NCI-H2107 treated with DMSO at 0.1 percent for 48 hours (cell line): ENCODE measurements at regions not wholly inside any gene's neighbourhood (a gene's known extent, or its start where the extent isn't known, plus 50 kb on each side); places are given as distances from the start of the nearest gene placed in this dataset.

Experiments used
- DNase-seq: peaks from one replicate; lab custom pipeline; 2025; ENCODE audit not compliant: unreplicated experiment; lab: John Stamatoyannopoulos, UW

DNA sequence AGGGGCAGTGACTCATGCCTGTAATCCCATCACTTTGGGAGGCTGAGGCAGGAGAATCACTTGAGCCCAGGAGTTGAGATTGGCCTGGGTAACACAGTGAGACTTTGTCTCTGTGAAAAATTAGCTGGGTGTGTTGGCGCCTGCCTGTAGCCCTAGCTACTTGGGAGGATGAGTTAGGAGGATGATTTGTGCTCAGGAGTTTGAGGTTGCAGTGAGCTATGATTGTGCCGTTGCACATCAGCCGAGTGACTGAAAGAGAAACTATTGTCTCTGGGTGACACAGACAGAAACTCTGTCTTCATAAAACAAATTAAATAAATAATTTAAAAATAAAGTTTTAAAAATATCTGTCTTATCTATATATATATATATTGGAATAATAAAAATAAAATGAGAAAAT is 1844.6 kb upstream of the PIK3C3 start:
- DNase-seq = no peak

DNA sequence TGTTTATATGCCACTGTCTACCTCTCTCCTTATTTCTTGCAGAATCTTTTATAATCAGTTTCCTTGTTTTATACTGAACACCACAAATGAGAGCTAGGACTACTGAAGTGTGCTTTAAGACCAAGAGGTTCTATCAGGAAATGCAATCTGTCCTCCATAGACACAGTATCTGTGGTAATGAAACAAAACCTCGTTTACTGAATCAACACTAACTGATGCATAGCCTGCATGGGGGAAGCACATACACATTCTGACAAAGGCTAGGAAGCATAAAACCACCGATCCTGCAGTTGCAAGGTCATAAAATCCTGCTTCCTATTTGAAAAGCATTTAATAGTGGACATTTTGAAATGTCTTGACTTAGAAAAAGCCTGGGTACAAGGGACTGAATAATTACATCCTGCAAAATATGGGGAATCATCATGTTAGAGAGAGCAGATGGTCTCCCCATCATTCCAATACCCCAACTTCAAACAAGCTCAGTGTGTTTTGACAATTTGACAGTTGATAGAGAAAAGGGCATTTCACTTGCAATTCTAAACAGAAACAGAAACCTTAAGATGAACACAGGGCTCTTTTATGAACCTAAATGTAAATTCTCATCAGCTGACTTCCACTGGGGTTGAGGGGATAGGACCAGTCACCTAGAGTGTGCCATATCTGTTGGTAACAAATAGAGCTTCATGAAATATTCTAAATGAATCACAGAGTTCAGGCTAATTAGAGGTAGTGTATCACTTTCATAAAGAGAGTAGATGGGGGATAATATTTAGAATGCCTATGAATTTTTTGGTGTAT is 1845.6 kb upstream of the PIK3C3 start:
- DNase-seq = peak; percentile 82

DNA sequence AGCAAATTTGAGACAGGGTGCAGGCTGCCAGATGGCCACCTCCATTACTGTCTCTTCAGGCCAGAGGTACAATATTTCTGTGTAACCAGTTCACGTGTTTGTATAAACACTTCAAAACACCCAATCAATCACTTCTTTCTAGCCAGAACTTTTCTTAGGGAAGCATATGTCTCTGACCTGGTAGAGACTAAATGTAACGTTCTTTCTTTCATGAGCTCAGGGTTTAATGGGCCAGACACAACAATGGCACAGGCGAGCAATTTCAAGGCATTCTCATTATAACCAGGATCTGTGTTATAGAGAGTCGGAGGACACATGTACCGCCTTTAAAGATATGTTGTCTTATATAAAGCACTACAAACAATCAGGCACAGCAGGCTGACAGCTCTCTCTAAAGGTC is 1846.4 kb upstream of the PIK3C3 start:
- DNase-seq = peak; percentile 49

DNA sequence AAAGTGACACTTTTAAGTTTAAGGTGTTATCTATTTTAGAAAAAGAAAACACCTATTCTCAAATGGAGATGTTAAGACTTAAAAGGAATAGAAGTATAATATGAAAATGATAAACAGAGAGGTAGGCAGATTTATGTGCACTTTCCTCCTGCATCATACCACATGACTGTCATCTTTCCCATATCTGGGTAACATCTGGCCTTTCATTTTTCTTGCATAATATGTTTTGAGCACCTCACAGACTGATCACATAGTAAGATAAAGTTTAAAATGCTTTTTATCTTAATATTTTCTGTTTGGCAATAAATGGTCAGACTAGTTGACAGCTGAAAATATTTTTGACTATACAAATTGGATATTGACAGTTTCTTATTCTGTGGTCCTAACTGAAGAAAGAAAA is 1852.1 kb upstream of the PIK3C3 start:
- DNase-seq = no peak

DNA sequence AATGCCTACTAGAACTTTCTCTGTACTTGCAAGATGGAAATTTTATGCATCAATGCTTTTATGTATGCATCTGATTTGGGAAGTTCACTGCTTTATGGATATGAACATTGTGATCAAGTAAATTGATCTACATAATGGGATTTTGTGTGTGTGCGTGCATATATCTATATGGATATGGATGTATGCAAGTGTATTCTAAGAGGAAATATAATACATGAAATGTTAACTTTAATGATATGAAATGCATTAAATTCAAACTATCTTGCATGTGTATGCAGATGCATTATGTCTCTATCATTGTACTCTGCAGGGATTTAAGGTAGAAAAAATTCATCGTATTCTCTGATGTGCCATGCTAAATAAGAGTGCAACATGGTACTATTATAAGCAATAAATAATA is 1855.4 kb upstream of the PIK3C3 start:
- no peak for DNase-seq

DNA sequence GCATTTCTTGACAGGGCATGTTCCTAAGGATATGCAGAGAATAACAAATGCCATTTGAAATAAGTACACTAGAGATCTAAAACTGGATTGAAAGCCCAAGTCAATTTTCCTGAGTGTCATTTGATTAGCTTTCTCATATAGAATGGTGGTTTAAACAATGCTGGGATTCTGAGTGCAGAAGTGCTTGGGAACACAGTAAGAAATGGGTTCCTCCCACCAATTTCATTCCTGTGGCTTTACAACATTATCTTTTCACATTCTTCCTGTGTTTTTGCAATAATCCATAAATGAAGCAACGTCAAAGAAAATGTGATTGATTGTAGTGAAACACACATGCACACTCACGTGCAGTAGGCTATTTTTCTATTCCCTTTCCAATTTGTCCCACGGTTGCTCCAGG is 1858.4 kb upstream of the PIK3C3 start:
- no peak for DNase-seq

DNA sequence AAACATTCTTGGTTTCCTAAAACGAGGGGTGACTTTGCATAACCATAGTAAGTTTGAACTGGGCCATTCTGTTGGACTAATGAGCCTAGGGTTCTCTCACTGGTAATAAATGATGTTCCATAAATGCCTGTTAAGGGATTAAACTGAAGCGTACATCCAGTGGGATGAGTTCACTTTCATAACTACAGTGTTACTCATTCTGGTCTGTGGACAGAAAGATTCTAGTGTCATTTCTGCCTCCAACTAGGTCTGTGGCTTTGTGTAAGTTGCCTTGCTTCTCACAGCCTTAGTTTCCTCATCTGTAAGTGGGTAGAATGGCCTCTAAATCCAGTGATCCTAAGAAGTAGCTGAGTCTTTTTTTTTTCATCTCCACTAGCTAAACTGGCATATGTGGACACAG is 1860.6 kb upstream of the PIK3C3 start:
- no peak for DNase-seq

DNA sequence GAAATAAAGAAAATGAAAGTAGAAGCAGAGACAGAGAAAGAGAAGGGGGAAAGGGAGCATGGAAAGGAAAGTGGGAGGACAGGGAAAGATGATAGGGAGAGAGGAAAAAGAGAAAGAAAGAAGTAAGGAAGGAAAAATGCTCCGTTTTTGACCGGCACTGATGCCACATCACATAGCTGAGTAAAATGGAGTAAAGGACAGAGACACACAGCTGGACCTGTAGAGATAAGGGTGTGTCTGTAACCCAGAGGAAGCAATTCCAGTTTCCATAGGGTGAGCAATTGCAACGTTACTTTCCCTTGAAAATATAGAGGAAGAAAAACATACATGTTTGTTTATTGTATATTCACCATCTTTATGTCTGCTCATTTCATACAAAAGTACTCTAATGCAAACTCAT is 1866.9 kb upstream of the PIK3C3 start:
- DNase-seq = no peak

DNA sequence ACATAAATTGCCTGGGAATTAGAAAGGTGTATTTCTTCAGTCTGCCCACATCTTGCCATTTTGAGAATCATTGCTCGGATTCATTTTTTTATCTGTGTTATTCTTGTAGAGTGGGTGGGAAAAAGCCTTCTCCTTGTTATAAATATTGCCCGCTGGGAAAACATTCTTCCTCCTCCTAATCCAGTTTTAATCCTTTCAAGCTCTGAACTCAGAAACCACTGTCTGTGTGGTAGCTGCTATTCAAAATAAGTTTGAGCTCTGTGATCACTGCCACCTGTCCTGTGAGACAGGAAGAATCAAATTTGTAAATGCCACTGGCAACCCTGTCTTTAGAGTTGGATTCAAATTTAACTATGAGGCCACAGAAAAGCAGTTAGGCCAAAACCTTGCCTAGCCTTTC is 1875.2 kb upstream of the PIK3C3 start:
- DNase-seq = no peak

DNA sequence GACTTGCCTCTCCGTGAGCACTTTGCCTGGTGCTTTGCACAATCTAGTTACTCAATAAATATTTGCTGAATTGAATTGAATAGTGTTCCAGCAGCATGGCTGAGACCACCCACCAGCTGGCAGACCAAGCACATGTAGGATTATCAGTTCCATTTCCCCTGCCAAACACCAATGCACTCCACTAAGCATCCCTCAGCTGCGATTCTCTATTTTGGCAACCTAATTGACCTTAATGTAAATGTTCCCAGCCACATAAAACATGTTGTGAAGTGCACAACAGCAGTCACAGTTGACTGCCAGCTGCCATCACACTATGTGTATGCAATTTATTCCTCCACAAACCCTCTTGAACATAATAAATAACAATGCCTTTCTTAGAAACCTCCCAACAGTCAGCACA is 1879.4 kb upstream of the PIK3C3 start:
- DNase-seq = peak; percentile 35

DNA sequence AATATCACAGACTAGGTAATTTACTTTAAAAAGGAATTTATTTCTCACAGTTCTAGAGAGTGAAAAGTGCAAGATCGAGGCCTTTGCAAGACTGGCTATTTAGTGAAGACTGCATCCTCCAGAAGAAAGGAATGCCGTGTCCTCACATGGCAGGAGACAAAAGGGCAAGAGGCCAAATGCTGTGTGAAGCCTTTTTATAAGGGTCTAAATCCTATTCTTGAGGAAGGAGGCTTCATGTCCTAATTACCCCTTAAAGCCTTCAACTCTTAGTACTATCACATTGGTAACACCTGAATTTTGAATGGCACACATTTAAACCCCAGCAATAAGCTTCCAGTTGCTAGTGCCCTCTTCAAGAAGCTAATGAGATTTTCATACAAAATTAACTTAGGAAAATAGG is 1882.3 kb upstream of the PIK3C3 start:
- DNase-seq = no peak

DNA sequence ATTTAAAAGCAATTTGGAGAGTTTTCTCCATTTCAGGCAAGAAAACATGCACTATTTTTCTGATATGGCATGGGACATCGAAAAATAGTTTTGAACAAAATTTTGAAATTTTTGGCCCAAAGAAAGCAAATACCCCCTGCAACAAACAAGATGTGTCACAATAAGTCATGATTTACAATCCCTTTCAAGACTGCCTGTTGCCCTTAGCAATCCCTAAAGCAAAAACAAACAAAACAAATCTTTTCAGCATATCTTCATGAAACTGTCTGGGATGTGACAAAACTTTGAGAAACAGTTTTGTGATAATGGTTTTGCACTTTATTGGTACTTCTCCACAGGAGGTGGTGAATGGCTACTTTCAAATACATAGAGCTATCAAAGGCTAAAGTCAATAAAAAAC is 1888.7 kb upstream of the PIK3C3 start:
- DNase-seq = no peak

DNA sequence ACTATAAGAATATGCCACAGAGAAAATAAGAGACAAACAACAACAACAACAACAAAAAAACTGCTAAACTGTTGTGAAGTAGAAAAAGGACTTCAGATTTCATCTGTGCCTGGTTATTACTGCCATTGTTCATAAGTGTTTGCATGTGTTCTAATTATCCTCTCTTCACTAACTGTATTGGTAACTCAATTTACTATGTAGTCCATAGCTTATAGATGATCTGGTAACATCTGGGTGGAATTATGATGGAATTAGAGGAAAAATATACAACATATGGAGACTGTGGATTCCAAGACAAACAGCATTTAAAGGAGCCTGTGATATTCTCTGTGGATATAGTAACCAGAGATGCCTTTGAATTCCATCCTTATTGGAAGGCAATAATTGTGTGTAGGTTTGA is 1891.5 kb upstream of the PIK3C3 start:
- DNase-seq = no peak

DNA sequence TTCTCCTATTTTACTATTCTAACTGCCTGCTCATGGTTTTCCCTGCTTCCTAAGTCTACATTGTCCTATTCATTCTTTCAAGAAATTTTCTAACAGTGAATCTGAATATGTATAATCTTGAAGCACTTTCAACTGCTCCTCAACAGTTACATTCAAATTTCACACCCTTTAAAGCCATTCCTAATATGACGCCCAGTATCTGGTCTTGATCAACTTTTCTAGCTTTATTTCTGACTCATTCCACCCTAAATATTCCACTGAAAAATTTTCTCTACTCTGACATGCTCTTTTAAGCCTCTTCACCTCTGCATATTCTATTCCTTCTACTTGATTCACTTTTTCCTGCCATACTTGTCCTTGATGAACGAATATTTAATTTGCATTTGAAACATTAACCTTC is 1893.9 kb upstream of the PIK3C3 start:
- DNase-seq = no peak

DNA sequence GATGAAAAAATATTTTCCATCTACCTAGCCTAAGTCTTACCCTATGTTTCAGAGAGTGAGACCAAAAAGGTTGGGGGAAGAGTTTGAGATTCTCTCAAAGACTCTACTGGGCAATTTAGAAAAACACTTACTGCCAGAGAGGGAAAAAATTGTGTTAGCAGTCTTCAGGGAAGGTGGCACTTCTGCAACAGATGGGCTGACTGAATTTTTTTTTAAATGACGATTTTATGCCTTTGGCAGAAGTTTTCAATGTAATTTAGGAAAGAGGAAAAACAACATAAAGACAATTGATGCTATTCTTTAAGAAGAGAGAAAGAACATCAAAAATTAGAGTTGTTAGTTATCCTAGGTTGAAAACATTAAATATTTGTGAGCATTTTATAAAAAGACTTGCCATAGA is 1894.5 kb upstream of the PIK3C3 start:
- DNase-seq = no peak

DNA sequence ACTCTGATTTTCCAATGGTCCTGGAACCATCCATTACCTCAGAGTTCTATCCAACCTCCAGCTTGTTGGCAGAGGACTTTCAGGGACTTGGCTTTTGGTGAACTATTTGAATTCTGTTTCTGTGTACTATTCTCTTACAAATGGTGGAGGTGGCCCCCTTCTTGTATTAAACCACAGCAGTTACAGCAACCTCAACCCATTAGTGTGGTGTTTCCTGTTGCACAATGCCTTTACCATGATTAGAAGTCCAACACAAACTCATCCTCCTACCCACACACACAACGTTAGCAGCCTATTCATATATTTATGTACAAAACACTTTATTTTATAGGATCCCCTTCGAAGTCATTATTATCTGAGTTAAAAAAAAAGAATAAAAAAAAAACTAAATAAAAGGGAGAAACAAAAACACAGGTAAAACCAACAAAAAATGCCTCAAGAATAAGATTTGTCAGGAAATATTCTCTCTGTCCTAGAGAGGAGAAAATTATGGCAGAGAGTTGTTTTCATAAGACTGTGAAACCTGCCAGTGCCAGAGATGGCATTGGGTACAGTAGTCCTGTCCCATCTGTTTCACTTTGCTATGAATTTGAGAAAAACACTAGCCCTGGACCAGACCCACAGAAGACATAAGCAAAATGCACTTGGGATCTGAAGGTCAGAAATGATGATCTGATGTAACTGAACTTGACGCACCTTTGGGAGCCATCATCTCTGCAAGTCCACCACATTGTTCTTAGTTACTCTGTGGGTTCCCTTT is 1896.0 kb upstream of the PIK3C3 start:
- DNase-seq = no peak

DNA sequence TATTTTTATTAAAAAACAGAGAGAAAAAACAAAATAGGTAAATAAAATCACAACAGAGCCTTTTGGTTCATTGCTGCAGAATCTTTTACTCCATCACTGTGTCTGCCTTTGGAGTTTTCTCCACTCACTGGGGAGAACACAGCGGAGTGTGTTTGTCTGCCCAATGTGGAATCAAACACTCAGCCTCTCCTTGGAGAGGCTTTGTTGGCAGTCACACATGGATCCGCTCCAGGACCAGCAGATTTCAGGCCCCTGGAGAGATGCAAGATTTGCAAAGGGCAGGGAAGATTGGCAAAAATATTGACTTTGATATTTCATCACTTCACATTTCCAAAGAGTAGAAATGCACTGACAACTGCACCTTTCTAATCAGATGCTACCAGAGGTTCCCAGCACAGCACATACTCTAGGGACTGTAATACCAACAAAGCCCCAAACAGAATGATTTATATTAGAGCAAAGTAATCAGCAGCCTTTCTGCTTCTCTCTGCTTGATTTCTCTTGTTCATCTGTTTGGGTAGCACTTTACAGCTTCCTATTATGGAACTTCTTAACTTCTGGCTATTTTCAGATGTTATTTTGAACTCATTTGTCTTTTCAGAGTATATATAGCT is 1898.8 kb upstream of the PIK3C3 start:
- DNase-seq = no peak

DNA sequence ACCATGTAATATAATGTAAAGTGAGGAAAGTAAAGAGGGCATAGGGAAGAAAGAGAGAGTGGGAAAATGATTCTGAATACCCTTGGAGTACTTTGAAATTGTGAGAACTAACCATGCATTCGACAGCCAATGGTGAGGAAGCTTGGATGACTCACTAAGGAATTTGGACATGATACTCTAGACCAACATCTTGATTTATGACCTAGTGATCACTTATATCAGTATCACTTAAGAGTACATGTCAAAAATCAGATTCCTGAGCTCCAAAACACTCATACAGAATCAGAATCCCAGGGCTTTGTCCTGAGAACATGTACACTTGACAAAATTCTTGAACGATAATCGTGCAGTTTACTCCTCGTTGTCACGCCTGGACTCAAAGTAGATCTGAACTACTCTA is 1899.8 kb upstream of the PIK3C3 start:
- DNase-seq = no peak

DNA sequence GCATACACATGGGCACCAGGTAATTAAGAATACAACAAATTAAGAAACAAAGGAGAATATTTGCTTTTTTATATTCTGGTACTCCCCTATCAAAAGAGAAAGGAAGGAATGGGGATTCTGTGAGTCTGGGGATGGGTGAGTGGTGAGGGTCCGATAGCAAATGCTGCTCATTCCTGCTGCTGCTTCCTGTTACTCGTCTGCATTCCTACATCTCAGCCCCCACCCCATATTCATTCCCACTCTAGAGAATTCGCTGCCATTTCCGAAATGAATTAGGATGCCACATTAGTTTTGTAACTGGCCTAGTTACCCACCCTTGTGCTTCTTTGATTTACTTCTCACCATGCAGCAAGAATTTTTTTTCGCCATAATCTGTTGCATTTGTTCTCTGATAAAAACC is 1905.3 kb upstream of the PIK3C3 start:
- DNase-seq = no peak

DNA sequence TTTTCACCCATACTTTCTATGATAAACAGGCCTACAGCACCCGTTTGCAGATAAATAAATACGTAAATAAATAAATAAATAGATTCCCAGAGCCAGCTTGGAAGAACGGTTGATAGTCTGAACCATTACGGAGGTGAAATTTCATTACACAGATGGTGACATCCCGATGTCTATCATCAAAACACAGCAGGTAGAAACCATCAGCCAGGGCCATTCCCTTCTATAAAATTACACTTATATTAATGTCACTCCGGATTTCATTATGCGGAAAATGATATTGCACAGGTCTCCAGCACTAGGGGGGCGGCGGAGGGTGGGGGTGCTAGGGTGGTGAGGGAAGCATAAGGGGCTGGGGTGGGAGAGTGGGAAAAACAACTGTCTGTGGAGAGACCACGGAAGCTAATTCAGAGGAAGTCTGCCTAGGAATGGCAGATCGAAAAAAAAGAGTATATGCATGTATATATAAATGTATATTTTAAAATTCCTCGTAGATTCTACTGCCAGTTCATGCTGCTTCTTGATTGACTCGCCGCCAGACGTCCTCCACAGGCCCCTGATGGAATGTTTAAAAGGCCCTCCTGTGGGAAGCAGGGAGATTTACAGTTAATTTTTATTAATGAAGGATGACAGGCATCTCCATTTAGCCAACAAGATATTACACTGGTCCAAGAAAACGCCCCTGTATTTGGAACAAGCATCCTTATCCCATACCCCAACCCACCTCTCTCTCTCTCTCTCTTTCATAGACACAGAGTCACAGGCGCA is 1906.0 kb upstream of the PIK3C3 start:
- DNase-seq = no peak

DNA sequence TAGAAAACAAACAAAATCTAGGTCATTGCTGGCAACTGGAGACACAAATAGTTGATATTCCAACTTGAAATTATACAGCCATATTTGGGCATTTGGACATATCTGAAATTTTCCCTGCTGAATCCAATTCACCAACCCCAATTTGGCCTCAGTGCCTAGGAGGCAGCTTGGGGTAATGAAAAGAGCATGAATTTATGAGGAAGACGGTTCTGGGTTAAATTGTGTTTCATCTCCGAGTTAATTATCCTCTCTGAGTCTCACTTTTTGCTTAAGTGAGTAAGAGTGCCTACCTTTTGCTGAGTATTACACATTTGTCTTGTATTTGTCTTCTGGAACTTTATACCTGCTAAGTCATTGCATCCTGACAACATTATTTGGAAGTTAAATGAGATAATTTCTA is 1906.8 kb upstream of the PIK3C3 start:
- DNase-seq = no peak

DNA sequence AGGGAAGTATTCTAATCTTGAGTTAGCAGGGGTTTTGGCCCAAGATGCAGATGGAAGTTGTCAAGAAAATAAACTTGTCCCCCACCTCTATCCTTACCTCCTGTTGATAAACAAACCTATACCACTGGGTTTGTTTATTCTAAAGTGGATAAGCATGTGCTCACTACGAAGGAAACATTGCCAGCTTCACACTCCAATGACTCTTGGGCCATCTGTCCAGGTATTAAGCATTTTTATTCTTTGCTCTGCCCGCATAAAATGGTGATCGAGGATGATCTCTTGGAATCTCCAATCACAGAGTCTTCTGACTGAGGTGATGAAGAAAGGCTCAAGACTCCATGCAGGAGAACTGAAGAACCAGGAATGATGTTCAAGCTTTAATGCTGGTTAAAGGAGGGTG is 1908.4 kb upstream of the PIK3C3 start:
- no peak for DNase-seq
